Fibroblast of skin of back (primary cell): ENCODE measurements at regions not wholly inside any gene's neighbourhood (a gene's known extent, or its start where the extent isn't known, plus 50 kb on each side); places are given as distances from the start of the nearest gene placed in this dataset.
"Not testable (repeated sequence)": the region's sequence is repeated elsewhere in the genome, so short reads cannot be mapped to it uniquely, and the experiment has no call there.

Source experiments
- DNase-seq: peaks from one replicate; pipeline ENCODE4 v3.0.0-alpha.2; 2013

DNA sequence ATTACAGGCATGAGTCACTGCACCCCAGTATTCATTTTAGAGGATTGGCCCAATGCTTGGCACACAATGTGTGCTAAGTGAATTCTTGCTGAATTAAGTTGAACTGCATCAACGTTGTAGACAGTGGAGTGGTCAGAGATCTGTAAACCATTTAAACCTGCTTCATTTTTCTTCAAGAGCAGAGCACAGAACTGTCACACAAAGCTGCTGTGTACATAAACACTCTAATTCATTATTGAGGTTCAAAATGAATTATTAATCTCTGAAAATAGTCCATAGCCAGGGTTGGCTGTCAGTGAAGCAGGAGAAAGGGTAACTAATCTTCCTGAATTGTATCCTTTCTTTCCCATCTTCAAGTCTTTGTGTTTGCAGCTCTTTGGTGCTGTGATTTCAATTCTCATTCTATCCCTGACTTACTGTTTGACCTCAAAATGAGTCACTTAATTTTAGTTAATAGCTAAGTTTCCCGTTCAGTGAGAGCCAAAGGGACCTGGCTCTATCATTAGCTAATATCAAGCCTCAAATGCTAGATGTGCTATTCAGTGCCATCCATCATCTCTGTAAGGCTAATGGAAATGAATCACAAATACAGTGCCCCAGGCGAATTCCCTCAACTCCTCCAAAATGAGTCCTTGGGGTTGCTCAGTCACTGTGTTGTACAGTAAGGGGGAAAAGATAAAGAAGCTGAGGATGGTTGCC lies 77.0 kb upstream of the TSC22D1 start:
- DNase-seq: no peak

DNA sequence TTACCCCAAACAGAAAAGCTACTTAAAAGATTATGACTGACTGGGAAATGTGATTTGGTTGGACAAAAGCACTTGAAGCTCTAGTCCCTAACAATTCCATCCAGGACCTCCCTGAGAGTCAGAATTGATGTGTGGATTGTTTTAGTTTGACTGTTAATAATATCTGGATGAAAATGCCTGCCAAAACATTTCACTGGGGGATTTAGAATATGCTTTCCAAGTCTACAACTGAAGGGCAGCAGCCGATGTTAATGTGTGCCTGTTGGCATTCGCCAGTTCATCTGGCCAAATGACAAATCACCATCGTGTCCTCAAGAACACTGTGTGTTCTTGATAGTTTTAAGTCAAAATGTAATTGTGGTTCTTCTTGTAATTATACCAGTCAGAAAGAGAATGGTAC lies 76.0 kb upstream of the TSC22D1 start:
- DNase-seq: no peak

DNA sequence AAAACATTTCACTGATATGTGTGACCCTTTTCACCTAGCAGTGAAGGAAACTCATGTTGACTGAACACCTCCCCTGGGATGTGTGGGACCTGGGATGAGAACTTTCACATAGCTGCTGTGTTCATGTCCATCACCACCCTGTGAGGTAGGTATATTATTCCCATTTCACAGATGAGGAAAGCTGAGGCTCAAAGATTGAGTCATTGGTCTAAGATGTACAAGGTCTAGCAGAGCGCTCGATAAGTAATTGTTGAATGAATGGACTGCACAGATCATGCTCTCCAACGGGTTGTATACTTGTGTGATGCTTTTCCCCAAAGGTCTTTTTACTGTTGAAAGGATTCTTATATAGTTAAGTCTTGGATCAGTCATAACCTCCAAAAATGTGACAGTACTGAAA lies 75.6 kb upstream of the TSC22D1 start:
- no peak for DNase-seq

DNA sequence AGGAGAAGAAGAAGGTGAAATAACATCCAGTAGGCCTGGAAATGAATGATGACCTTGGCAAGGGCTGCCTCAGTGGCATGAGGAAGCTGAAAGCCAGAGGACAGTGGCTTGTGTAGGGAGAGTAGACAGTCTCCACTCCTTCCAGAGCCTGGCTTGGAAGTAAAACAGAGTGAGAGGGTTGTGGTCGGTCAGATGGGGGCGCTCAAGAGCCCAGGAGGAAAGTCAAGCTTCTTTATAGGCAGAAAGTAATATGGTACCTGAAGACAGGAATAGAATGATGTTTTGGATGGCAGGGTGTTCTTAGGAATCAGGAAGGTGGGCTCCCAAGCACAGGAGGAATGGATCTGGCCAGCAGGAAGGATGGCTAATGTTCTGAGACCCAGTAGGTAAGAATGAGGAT lies 75.1 kb upstream of the TSC22D1 start:
- DNase-seq: no peak

DNA sequence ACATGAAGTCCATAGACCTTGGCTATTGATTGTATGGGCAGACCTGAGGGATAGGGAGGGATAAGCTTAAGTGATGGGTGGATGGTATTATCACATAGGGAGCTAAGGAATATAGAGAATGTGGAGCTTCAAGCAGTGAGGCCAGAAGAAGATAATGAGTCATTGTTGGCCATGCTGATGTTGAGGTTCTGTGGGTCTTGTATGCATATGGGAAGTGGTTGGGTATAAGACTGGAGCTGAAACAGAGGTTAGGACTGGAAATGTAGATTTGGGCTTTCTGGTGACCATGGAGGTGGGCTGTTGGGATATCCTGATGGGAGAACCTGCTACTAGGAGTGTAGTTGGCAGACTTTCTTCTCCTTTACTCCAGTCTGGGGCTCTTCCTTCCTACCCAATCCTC lies 73.7 kb upstream of the TSC22D1 start:
- no peak for DNase-seq

DNA sequence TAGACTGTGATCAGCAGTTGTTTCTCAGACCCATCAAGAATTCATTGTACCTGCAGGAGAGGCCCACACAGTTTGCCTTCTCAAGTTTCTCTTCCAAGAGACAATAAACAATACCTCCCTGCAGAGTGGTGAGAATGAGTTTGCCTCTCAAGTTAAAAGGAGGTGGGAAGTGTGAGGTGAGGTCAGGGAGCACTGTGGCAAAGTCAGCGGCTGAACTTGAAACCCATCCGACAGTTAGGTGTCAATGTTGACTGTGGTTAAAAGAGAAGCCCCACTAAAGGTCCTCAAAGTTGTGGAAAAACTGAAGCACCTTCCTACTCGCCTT lies 72.9 kb upstream of the TSC22D1 start:
- DNase-seq: no peak

DNA sequence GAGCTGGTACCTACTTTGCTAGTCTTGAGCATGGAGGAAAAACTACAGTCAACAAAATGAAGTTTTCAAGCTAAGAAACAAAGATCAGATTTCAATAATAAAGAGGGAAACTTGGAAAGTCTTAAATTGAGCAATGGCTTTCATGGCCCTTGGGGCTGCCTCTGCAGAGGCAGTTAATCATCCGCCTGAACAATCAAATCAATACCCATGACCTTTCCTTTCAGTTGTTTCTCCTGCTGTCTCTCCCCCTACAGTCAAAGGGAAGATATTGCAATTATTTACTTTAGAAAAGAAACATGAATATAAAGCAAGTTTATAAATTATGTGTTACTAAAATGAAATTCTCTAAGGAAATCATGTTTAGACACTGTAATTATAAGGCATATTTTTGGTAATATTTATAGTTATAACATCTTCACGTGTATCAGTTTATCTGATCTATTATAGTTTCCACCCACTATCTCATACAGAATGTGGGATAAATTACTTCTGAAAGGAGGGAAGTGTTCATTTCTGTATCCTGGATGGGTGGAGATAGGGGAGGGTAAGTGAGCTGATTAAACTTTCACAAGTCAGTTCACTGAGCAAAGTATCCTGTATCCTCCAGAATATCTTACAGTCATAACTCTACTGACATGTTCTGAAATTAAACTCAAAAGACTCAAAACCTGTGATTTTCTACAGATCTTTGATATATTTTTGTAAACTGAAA lies 72.4 kb upstream of the TSC22D1 start:
- no peak for DNase-seq

DNA sequence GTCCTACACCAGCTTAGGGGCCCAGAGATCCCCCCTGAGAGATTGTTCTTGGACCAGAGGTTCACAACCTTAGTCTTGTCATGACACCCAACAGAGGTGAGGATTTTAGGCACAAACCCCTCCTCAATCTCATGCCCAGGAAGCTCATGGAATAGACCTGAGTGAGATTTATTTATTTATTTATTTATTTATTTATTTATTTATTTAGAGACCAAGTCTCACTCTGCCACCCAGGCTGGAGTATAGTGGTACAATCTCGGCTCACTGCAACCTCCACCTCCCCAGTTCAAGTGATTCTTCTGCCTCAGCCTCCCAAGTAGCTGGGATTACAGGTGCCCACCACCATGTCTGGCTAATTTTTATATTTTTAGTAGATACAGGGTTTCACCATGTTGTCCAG lies 71.4 kb upstream of the TSC22D1 start:
- DNase-seq: not testable (repeated sequence)

DNA sequence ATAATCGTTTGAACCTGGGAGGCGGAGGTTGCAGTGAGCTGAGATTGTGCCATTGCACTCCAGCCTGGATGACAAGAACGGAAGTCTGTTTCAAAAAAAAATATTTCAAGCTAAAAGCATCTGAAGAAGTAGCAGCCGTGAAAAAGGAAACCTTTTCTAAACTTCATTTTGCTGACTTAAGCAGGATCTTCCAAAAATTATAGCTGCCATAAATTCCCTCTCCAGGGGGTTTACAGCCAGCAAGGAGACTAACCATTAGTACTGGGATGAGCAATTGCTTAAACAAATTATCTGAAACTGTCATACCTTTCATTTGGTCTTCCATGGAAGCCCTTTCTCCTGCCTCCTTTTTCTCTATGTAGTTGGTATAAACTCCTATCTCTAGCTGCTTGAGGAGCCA lies 69.9 kb upstream of the TSC22D1 start:
- no peak for DNase-seq

DNA sequence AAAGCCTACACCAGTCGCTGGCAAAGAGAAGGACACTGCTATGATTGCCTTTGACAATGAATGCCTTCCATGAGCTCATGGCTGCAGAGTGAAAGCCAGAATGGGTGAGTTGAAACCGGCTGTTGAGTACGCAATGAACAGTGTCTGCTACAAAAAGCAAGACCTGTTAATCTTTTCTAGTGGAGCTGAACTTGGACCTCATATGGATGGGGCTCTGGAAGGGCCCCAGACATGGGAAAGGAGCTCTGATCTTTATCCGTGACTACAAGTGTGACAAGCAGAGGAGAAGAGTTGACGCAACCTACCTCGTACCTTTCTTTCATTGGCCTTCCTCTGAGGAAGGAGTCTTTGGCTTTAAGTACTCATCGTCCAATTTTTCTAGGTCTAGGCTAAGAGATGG lies 67.1 kb upstream of the TSC22D1 start:
- DNase-seq: no peak

DNA sequence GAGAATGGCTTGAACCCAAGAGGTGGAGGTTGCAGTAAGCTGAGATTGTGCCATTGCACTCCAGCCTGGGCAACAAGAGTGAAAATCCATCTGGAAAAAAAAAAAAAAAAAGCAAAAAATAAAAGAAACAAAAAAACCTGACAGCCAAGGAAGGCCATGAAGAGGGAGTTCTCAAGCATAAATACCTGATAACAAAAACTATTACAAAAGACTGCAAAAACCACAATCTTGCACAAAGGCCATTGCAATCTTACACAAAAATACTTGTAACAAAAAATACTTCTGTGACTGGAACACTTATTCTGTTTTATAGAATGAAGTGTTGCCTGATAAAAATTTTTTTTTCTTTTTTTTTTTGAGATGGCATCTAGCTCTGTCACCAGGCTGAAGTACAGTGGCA lies 61.5 kb upstream of the TSC22D1 start:
- no peak for DNase-seq

DNA sequence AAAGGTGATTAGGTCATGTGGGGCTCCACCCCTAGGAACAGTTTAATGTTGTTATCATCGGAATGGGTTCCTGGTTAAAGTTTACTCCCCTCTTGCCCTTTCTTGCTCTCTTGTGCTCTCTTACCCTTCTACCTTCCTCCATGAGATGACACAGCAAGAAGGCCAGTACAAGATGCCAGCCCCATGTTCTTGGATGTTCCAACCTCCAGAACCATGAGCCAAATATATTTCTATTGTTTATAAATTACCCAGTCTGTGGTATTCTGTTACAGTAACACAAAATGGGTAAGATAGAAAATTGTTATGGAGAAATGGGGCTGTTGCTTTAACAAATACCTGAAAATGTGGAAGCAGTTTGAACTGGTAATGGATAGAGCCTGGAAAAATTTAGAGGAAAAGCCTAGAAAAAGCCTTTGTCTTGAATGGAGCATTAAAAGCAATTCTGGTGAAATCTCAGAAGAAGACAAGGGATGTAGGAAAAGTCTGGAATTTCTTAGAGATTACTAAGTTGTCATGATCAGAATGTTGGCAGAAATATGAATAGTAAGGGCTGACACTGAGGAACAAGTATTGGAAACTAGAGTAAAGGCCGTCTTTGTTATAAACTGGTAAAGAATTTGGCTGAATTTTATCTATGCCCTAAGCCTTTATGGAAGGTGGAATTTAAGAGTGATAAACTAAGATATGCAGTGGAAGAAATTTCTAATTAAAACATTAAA lies 53.5 kb upstream of the TSC22D1 start:
- DNase-seq: peak; percentile 84

DNA sequence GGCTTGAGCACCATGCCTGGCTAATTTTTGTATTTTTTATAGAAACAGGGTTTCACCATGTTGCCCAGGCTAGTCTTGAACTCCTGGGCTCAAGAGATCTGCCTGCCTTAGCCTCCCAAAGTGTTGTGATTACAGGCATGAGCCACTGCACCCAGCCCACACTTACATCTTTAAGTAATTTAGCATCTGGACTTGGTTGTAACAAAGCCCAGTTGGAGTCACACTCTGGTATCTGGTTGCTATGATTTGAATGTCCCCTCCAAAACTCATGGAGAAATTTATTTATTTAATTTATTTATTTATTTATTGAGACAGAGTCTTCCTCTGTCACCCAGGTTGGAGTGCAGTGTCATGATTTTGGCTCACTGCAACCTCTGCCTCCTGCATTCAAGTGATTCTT lies 52.7 kb upstream of the TSC22D1 start:
- DNase-seq: peak; percentile 16

DNA sequence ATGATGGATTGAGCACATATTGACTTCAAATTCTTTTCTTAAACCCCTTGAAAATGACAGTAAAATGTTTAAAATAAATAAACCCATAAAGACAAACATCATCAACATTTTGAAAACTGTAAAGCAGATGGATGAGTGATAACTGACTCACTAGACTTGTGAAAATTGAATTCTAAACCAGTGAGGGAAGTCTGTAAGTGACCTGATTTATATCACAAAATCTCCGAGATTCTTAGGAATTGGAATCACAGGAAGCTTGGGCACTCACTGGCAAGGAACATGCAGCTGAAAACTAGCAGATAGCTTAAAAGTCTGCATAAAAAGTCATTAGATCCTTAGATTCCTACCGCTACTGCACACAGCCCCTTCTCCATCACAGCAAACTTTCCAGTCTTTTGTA lies 51.3 kb upstream of the TSC22D1 start:
- DNase-seq: peak; percentile 62

DNA sequence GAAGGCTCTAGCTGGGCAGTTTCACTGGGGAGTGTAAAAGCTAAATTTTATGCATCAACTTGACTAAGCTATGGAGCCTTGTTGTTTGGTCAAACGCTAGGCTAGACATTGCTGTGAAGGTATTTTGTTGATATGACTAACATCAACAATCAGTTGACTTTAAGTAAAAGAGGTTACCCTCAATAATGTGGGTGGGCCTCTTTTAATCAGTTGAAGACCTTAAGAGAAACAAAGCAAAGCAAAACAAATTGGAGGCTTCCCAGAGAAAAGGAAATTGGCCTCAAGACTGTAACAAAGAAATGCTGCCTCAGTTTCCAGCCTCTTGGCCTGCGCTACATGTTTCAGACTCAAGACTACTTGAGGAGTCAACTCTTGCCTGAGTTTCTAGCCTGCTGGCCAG lies 50.0 kb upstream of the TSC22D1 start:
- DNase-seq: no peak
